Mesenchymal stem cell (in vitro differentiated cells and primary cell): ENCODE measurements at regions not wholly inside any gene's neighbourhood (a gene's known extent, or its start where the extent isn't known, plus 50 kb on each side); places are given as distances from the start of the nearest gene placed in this dataset.
"Not testable (repeated sequence)": the region's sequence is repeated elsewhere in the genome, so short reads cannot be mapped to it uniquely, and the experiment has no call there.

ENCODE experiments used
- DNase-seq: peaks from one replicate; pipeline ENCODE4 v3.0.0-alpha.2; 2013
- H2AFZ ChIP-seq: one replicate; pipeline ENCODE4 v1.6.1; 2013; ENCODE audit warnings: low read depth, mild to moderate bottlenecking, control low read depth, inconsistent platforms, low read length, moderate library complexity
- H2AK5ac ChIP-seq: 2 replicates; pipeline ENCODE4 v1.6.1; 2013; ENCODE audit warnings: low read length, moderate library complexity, mild to moderate bottlenecking, inconsistent platforms; ENCODE audit not compliant: severe bottlenecking
- H2BK120ac ChIP-seq: one replicate; pipeline ENCODE4 v1.6.1; 2013; ENCODE audit warnings: low read depth, mild to moderate bottlenecking, inconsistent platforms, low read length, moderate library complexity
- H2BK12ac ChIP-seq, 2 experiments: one replicate each; pipeline ENCODE4 v1.6.1; 2013; ENCODE audit warnings: inconsistent platforms in 2 of 2, low read length in 2 of 2, mild to moderate bottlenecking in 2 of 2, moderate library complexity in 2 of 2, control low read depth in 1 of 2
- H2BK15ac ChIP-seq: one replicate; pipeline ENCODE4 v1.6.1; 2013; ENCODE audit warnings: mild to moderate bottlenecking, low read depth, inconsistent platforms; ENCODE audit not compliant: poor library complexity, severe bottlenecking
- H2BK5ac ChIP-seq: 2 replicates; pipeline ENCODE4 v1.6.1; 2013; ENCODE audit warnings: low read depth, mild to moderate bottlenecking, low read length, control low read depth, inconsistent platforms; ENCODE audit not compliant: poor library complexity, severe bottlenecking
- H3K14ac ChIP-seq, 2 experiments: one replicate each; pipeline ENCODE4 v1.6.1; 2013; ENCODE audit warnings: inconsistent platforms in 2 of 2, low read length in 2 of 2, control low read depth in 1 of 2, mild to moderate bottlenecking in 1 of 2, moderate library complexity in 1 of 2
- H3K18ac ChIP-seq, 2 experiments: one replicate each; pipeline ENCODE4 v1.6.1; 2013; ENCODE audit warnings: inconsistent platforms in 2 of 2, low read length in 2 of 2, control low read depth in 1 of 2, low read depth in 1 of 2, mild to moderate bottlenecking in 1 of 2
- H3K23ac ChIP-seq, 2 experiments: one replicate each; pipeline ENCODE4 v1.6.1; 2013; ENCODE audit warnings: inconsistent platforms in 2 of 2, low read length in 2 of 2, mild to moderate bottlenecking in 2 of 2, moderate library complexity in 2 of 2, control low read depth in 1 of 2
- H3K27ac ChIP-seq: 2 replicates; pipeline ENCODE4 v1.5.1; 2013; ENCODE audit warnings: mild to moderate bottlenecking, moderate library complexity, low read length, control low read depth, inconsistent platforms; ENCODE audit not compliant: poor library complexity, severe bottlenecking
- H3K27me3 ChIP-seq, 2 experiments: 2 replicates each; pipeline versions ENCODE4 v1.6.1 to v1.7.0; 2013; ENCODE audit warnings: low read length in 2 of 2, mild to moderate bottlenecking in 2 of 2, moderate library complexity in 2 of 2, control low read depth in 1 of 2, inconsistent platforms in 1 of 2; ENCODE audit not compliant: control insufficient read depth in 1 of 2, insufficient read depth in 1 of 2
- H3K36me3 ChIP-seq, 2 experiments: 2 replicates each; pipeline versions ENCODE4 v1.6.1 to v1.7.0; 2013; ENCODE audit warnings: low read length in 2 of 2, control low read depth in 1 of 2, inconsistent platforms in 1 of 2, low read depth in 1 of 2, mild to moderate bottlenecking in 1 of 2; ENCODE audit not compliant: insufficient read depth in 2 of 2, control insufficient read depth in 1 of 2
- H3K4ac ChIP-seq, 2 experiments: one replicate each; pipeline ENCODE4 v1.6.1; 2013; ENCODE audit warnings: inconsistent platforms in 2 of 2, low read length in 2 of 2, mild to moderate bottlenecking in 2 of 2, moderate library complexity in 2 of 2, control low read depth in 1 of 2, low read depth in 1 of 2
- H3K4me1 ChIP-seq: 2 replicates; pipeline ENCODE4 v1.6.1; 2013; ENCODE audit warnings: low read depth, low read length, control low read depth; ENCODE audit not compliant: control insufficient read depth, insufficient read depth
- H3K4me2 ChIP-seq: 2 replicates; pipeline ENCODE4 v1.6.1; 2013; ENCODE audit warnings: low read length, mild to moderate bottlenecking, inconsistent platforms; ENCODE audit not compliant: poor library complexity, severe bottlenecking
- H3K4me3 ChIP-seq, 2 experiments: 2 replicates each; pipeline versions ENCODE4 v1.5.1 to v1.7.0; 2013; ENCODE audit warnings: low read length in 2 of 2, mild to moderate bottlenecking in 2 of 2, control low read depth in 1 of 2, low read depth in 1 of 2; ENCODE audit not compliant: insufficient read depth in 1 of 2
- H3K79me1 ChIP-seq: replicated peaks from 2 replicates; pipeline ENCODE4 v1.6.1; 2013; ENCODE audit warnings: mild to moderate bottlenecking, control low read depth, low read length, inconsistent platforms; ENCODE audit not compliant: poor library complexity, severe bottlenecking
- H3K9ac ChIP-seq: 2 replicates; pipeline ENCODE4 v1.7.0; 2013; ENCODE audit warnings: mild to moderate bottlenecking, low read length, moderate library complexity
- H3K9me3 ChIP-seq: 2 replicates; pipeline ENCODE4 v1.7.0; 2013; ENCODE audit warnings: mild to moderate bottlenecking, low read length; ENCODE audit not compliant: control insufficient read depth
- H4K8ac ChIP-seq: one replicate; pipeline ENCODE4 v1.6.1; 2013; ENCODE audit warnings: inconsistent platforms, mild to moderate bottlenecking, low read length, moderate library complexity
- H4K91ac ChIP-seq: one replicate; pipeline ENCODE4 v1.6.1; 2013; ENCODE audit warnings: mild to moderate bottlenecking, low read length, inconsistent platforms
- WGBS: methylation state at CpG from one replicate; pipeline ENCODE4 v1.1.7; 2013; ENCODE audit warnings: mixed read lengths; 5-methylcytosine and 5-hydroxymethylcytosine counted together

GRCh38 chr4:43189741-43190140 lies 297.2 kb downstream of the GRXCR1 start:
- H3K27me3 ChIP-seq: no peaks in the 10 kb centered on the region
- no peak overlapping the region for H3K14ac ChIP-seq
- no peak overlapping the region for H2BK12ac ChIP-seq
- H4K8ac ChIP-seq: no peak overlapping the region
- no peak overlapping the region for H2AFZ ChIP-seq
- H3K36me3 ChIP-seq: no peaks in the 10 kb centered on the region
- H3K4ac ChIP-seq: no peak overlapping the region
- H2BK15ac ChIP-seq: no peak overlapping the region
- no peak overlapping the region for H3K23ac ChIP-seq
- no peak overlapping the region for H2BK5ac ChIP-seq
- H3K4me2 ChIP-seq: no peak overlapping the region
- WGBS: 81% methylated on average over 4 of the region's 4 CpGs
- H2BK120ac ChIP-seq: no peak overlapping the region
- no peak overlapping the region for H4K91ac ChIP-seq
- DNase-seq: no peak
- H3K9ac ChIP-seq: no peak overlapping the region
- H3K4me3 ChIP-seq: no peak overlapping the region
- no peak overlapping the region for H2AK5ac ChIP-seq
- no peaks in the 10 kb centered on the region for H3K4me1 ChIP-seq
- no peak overlapping the region for H3K27ac ChIP-seq
- H3K9me3 ChIP-seq: no peaks in the 10 kb centered on the region
- no peak overlapping the region for H3K18ac ChIP-seq
- H3K79me1 ChIP-seq: no peaks in the 10 kb centered on the region

- H2BK15ac ChIP-seq, H3K4me1 ChIP-seq, H3K9ac ChIP-seq, H3K23ac ChIP-seq, H2BK120ac ChIP-seq, H2AK5ac ChIP-seq, H4K8ac ChIP-seq, H3K18ac ChIP-seq, H2BK12ac ChIP-seq, H3K27ac ChIP-seq, H3K79me1 ChIP-seq, DNase-seq, H2AFZ ChIP-seq, H3K9me3 ChIP-seq, H2BK5ac ChIP-seq, H3K27me3 ChIP-seq, H3K4me3 ChIP-seq, H3K4me2 ChIP-seq, H3K4ac ChIP-seq, H3K14ac ChIP-seq, H3K36me3 ChIP-seq, H4K91ac ChIP-seq: not testable (repeated sequence)
- WGBS: no CpG with 5 or more reads among the region's 1 CpG
Measured at GRCh38 chr4:43212576-43212975, 320.1 kb downstream of the GRXCR1 start.

- WGBS: 80% methylated on average over 1 of the region's 3 CpGs
- Histone ChIP-seq H3K4me3 (no peak overlapping the region), H2BK120ac (no peak overlapping the region), H3K14ac (no peak overlapping the region), H3K9me3 (no peaks in the 10 kb centered on the region), H2BK15ac (no peak overlapping the region), H3K4me2 (no peak overlapping the region), H3K36me3 (no peaks in the 10 kb centered on the region), H2BK12ac (no peak overlapping the region), H2BK5ac (no peak overlapping the region), H2AK5ac (no peak overlapping the region), H4K91ac (no peak overlapping the region), H3K4me1 (no peaks in the 10 kb centered on the region), H3K79me1 (no peaks in the 10 kb centered on the region), H3K27ac (no peak overlapping the region), H2AFZ (no peak overlapping the region), H3K18ac (no peak overlapping the region), H4K8ac (no peak overlapping the region), H3K4ac (no peak overlapping the region), H3K23ac (no peak overlapping the region), H3K9ac (no peak overlapping the region), H3K27me3 (no peaks in the 10 kb centered on the region)
- no peak for DNase-seq
Measured at GRCh38 chr4:43223820-43224219, 331.3 kb downstream of the GRXCR1 start.

- H4K91ac ChIP-seq: no peak overlapping the region
- H3K14ac ChIP-seq: no peak overlapping the region
- H2AFZ ChIP-seq: no peak overlapping the region
- H3K9me3 ChIP-seq: no peaks in the 10 kb centered on the region
- no peak overlapping the region for H3K27ac ChIP-seq
- no peak overlapping the region for H2BK15ac ChIP-seq
- H3K4ac ChIP-seq: no peak overlapping the region
- no peak overlapping the region for H2BK5ac ChIP-seq
- H3K4me3 ChIP-seq: no peak overlapping the region
- no peaks in the 10 kb centered on the region for H3K4me1 ChIP-seq
- no peaks in the 10 kb centered on the region for H3K79me1 ChIP-seq
- peak; percentile 2 for DNase-seq
- H4K8ac ChIP-seq: no peak overlapping the region
- H3K23ac ChIP-seq: no peak overlapping the region
- no peak overlapping the region for H2AK5ac ChIP-seq
- H3K4me2 ChIP-seq: no peak overlapping the region
- no peaks in the 10 kb centered on the region for H3K27me3 ChIP-seq
- no peak overlapping the region for H3K18ac ChIP-seq
- 63% methylated on average over 2 of the region's 2 CpGs for WGBS
- H3K9ac ChIP-seq: no peak overlapping the region
- H3K36me3 ChIP-seq: no peaks in the 10 kb centered on the region
- no peak overlapping the region for H2BK120ac ChIP-seq
- H2BK12ac ChIP-seq: no peak overlapping the region
Measured at GRCh38 chr4:43224559-43224958, 332.0 kb downstream of the GRXCR1 start.
